Activated CD4-positive, CD25-positive, alpha-beta regulatory T cell (primary cell): ENCODE measurements at regions not wholly inside any gene's neighbourhood (a gene's known extent, or its start where the extent isn't known, plus 50 kb on each side); places are given as distances from the start of the nearest gene placed in this dataset.

Source experiments
- DNase-seq, 4 experiments: peaks; one replicate each; lab custom pipeline; 2025; lab: John Stamatoyannopoulos, UW

DNA sequence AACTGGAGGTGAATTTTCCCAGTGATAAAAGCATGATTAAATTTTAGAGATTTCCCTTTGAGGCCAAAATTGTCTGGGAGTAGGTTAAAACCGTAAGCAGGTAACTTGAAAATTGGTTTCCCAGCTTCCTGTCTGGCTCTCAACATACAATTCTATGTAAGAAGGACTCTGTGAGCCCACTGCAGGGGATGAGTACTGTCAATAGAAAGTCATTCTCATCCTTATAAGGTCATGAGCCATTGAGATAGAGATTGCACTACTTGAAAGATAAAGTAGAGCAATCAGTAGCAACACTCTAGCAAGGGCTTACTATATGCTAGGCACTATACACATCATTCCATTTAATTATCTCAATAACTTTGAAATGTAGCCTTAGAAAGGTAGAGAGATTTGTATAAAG is 225.6 kb upstream of the HMGA2 start:
- no peak for DNase-seq

DNA sequence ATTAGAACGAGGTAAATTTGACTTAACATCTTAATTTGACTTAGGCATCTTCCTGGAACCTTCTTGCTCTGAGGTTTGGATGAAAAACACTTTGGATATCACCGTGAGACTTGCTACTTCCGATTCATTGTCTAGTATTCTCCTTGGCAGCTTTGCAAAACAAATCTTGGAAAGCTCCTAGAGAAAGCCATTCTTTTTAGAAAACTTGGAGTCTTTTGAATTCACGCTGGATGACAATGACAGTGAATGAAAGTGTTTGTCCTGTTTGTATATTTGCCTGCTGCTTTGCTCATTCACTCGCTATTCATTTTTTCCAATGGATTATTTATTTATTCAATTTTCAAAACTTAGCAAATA is 222.1 kb upstream of the HMGA2 start:
- DNase-seq = no peak

- no peak for DNase-seq
Observed at GRCh38 chr12:65602610-65603295, 221.5 kb upstream of the HMGA2 start.

- DNase-seq = no peak
Observed at GRCh38 chr12:65603438-65604351, 220.6 kb upstream of the HMGA2 start.

DNA sequence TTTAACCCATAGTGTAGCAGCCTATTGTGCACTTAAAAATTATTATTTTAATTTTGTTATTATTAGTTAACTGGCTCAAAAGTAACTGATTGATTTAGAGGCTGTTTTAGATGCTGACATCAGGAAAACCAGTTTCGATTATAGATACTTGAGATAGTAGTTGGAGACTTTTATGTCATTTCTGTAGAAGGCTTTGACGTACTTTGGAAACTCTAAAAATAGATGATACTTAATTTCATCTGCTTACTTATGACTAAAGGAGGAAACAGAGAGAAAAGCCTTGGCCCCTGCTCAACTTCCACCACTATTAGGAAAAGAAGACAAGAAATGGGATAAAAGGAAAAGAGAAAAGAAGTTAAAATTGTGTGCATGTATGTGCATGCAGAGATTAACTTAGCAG is 219.3 kb upstream of the HMGA2 start:
- DNase-seq = no peak

GRCh38 chr12:65606008-65606766 is 218.1 kb upstream of the HMGA2 start:
- no peak for DNase-seq

DNA sequence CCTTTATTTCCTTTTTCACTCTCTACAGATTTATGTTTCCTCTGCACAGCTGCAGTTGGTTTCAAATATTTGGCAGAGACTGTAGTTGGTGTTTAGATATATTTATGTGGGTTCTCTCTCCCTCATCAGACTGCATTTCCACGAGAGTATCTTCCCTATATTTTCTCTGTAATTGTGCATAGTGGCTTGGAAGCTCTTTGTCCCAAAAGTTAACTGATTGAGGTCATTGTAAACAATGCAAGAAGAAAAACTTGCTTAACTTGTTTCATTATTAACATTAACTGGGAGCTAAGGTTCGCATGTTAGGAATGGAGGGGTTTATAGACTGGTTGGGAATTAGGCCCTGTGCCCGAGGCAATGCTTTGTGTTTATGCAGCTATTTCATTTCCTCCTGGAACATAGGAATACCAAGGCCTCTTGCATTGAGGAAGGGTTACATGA is 216.9 kb upstream of the HMGA2 start:
- no peak for DNase-seq

DNA sequence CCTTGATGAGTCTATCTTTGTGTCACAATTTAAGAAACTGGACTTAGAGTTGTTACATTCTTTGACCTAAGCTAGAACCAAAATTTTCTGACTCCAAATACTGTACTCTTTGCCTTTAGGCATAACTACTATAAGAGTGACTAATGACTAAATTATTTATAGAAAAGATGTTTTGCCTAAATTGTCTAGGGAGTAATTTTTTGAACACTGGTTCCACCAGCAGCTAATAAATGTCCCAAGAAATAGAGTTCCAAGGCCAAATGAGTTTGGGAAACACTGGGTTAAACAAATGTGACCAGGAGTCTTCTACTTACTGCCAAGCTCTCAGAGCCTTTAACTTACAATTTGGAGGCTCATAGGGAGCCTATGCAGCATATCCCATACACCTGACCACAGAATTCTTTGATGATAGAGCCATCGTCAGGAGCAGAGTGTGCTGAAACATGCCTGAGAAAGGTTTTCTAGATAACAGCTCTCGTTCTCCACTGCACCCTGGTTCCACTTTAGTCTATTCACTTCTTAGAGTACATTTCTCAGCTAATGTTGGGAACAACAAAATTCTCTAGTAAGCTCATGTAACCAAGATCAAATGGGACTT is 215.9 kb upstream of the HMGA2 start:
- no peak for DNase-seq

- no peak for DNase-seq
Observed at GRCh38 chr12:65609359-65609771, 214.9 kb upstream of the HMGA2 start.

GRCh38 chr12:65611396-65611795 is 212.9 kb upstream of the HMGA2 start:
- DNase-seq = no peak

DNA sequence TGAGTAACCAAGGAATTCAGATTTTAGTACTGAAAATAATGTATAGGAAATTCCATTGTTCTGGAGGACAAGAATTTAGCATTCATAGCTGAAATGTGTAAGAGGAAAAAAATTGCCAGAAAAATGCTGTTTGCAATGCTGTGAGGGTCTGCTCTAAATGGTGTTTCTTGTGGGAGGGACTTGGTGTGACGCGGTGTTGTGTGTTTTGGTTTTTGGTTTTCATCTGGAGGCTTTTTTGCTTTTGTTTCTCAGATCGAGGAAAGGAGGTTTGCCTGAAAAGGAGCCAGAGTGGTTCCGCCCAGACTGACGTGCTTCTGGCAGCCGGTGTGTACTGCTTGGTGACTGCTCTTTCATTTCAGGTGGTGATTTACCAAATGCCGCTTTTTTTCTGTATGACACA is 211.8 kb upstream of the HMGA2 start:
- DNase-seq = no peak

DNA sequence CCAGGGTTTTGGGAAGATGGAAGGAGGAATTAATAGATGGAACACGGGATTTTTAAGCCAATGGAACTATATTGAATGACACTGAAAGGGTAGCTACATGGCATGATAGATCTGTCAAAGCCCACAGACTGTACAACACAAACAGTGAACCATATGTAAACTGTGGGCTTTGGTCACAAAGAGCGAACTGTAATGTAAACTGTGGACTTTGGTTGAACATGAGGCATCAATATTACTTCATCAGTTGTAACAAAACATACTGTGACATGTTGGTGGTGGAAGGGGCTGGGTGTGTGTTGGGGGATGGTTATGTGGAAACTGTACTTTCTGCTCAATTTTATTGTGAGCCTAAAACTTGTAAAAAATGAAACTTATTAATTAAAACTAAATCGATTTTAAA is 210.6 kb upstream of the HMGA2 start:
- no peak for DNase-seq

DNA sequence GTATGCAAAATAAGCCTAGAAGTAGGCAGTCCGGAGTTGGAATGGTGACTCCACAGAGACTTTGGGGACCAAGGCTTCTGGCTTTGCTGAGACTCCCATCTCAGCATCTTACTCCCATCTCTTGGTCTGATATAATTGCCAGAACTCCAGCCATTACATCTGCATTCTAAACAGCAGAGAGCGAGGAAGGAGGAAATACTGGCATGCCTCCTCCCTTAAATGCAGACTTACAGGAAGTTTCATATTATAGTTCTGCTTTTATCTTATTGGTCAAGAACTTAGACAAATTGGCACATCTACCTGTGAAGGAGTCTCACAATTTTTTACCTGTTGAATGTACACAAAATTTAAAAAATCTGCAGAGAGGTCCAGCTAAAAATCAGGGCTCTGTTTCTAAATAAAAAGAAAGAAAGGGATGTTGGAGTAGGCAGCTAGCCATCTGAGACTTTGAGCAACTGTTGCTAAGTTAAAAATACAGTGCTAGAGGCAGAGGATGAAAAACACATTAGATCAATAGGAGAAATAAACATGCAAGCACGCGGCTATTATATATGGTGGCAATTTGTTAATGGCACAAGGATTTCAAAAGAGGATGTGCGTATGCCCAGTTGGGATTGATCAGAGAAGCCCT is 209.9 kb upstream of the HMGA2 start:
- no peak for DNase-seq

GRCh38 chr12:65615118-65615517 is 209.2 kb upstream of the HMGA2 start:
- DNase-seq = no peak

GRCh38 chr12:65616022-65616421 is 208.3 kb upstream of the HMGA2 start:
- no peak for DNase-seq

- no peak for DNase-seq
Observed at GRCh38 chr12:65618588-65618987, 205.7 kb upstream of the HMGA2 start.

DNA sequence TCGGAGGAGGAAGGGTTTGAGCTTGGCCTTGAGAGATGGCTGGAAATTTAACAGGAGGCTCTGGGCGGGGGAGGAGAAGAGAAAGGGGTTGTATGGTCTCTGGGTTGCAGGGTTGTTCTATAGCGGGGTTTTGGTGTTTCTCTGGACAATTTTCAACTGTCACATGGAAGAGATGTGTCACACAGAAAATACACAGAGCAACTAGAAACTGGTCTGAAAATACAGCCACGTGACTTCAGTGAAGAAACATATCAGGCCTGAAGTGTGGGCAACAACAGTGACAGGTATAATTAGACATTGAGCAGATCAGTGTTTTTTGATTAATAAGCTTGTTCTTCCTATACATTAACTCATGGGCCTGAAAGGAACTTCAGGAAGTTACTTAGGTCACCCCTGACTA is 205.3 kb upstream of the HMGA2 start:
- no peak for DNase-seq

DNA sequence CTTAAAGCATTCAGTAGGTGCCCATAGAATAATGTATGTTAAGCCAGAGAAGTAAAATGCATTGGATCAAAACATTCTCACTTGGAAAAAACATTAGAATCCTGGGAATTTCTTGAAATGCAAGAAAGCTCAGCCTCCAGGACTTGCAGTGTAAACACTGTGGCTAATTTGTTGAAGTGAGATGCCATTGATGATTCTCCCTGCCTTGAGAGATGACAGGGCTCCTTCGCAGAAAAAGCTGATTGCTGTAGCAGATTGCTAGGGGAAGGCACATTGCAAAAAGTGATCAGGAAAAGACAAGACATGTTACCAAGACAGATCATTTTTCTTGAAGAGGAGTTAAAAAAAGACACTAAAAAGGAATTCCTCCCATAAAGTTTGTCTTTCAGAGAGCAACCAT is 204.2 kb upstream of the HMGA2 start:
- DNase-seq = no peak

DNA sequence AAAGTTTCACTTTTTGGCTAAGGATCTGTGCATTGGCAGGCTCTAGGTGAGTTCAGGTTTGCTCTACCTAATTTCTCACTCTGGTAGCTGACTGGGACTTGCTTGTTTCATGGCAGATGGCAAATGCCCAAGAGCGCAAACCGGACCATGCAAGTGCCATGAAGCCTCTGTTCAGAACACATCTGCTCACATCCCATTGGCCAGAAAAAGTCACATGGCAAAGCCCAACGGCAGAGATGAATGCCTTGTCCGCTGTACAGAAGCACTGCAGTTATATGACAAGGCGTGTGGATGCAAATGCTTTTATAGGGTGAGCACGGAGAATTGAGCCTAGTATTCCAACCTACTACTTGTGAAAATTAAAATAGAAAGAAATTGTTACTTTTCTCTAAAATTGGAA is 202.2 kb upstream of the HMGA2 start:
- no peak for DNase-seq

DNA sequence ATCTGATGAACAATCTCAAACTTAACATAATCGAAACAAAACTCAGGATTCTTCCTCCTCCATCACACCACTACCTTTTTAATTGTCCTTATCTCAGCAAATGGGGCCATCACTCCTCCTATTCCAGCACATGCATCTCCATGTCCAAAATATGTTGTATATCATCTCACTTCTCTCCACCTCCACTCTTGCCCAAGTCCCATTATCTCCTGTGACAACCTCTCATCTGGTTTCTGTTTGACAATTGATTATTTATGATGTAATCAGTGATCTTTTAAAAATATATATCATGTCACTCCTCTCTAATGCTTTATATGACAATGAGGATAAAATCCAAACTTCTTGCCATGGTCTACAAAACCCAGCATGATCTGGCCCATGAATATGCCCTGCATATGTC is 200.8 kb upstream of the HMGA2 start:
- DNase-seq = no peak

DNA sequence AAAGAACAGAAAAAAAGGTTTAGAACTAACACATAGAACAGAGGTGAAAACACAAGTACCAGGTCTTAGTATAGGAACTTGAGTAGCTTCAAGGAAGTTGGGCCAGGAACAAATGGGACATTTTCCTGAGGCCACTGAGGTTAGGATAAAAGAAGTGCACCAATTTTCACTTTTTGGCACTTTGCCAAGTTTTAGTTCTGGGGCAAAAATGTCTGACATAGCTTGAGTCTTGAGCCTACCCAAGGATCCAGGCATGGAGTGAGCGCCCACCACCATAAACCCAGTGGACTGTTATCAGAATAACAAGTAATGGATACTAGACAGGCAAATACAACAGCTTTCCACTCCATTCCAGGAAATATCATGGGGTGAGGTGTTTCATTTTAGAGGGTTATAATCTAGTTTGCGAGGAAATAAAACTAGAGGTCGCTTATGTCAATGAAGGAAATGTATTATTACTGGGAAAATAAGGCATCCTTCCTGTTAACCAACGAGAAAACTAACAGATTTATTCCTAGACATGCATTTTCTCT is 199.7 kb upstream of the HMGA2 start:
- DNase-seq = no peak

- DNase-seq = no peak
Observed at GRCh38 chr12:65628061-65628460, 196.2 kb upstream of the HMGA2 start.
